GM12875 (cell line): ENCODE measurements at regions not wholly inside any gene's neighbourhood (a gene's known extent, or its start where the extent isn't known, plus 50 kb on each side); places are given as distances from the start of the nearest gene placed in this dataset.

Experiments
- H3K4me3 ChIP-seq: one replicate; pipeline ENCODE4 v1.5.1; 2011; ENCODE audit warnings: low read depth, low read length, control low read depth
- CTCF ChIP-seq: IDR thresholded peaks from 2 replicates; pipeline ENCODE4 v1.5.1; 2011; ENCODE audit warnings: low read depth, mild to moderate bottlenecking, control low read depth, inconsistent platforms, low read length, moderate library complexity, borderline replicate concordance; ENCODE audit not compliant: insufficient read depth

GRCh38 chr17:77510133-77510796 is 369.5 kb downstream of the SEC14L1 start:
- H3K4me3 ChIP-seq: no peak overlapping the region
- no peak for TF ChIP-seq CTCF

- no peak overlapping the region for H3K4me3 ChIP-seq
- TF ChIP-seq CTCF: no peak
Observed at GRCh38 chr17:77511514-77512061, 370.8 kb downstream of the SEC14L1 start.

DNA sequence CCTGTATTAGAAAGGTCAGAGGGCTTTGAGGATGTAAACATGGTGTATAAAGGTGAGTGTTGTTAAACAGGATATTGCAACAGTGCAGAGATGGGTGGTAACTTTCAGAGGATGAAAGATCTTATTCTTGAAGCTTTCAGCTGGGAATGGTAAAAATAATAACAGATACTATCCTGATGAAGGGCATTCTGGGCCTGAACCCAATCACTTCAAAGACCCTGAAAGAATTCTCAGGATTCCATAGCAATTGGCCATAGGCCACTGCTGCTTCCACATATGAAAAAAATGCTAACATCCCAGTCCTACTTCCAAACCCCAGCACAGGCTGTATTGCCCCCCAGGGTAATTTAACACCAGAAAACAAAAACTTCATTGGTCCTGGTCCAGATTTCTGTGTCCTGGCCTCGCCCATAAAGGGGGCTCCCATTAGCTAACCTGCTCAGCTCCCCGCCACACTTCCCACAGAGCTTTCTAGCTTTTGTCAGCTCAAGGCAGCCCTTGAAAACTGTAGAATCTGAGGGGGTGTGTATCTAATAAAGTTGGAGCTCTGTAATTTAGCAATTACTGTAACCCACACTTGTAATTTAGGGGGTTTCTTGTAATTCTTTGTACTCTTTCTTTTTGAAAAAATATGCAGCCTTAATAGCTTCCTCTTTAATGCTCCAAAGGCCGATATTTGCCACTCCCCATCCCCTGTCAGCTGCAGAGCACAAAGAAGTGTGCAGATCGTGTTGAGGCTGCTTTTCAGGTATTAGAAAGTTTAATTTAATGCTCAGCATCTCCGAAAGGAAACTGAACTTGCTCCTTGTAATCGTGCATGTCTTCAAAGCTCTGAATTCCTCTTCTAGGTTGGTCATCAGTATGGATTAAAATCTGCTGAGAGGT is 371.5 kb downstream of the SEC14L1 start:
- H3K4me3 ChIP-seq: no peak overlapping the region
- TF ChIP-seq CTCF: no peak

DNA sequence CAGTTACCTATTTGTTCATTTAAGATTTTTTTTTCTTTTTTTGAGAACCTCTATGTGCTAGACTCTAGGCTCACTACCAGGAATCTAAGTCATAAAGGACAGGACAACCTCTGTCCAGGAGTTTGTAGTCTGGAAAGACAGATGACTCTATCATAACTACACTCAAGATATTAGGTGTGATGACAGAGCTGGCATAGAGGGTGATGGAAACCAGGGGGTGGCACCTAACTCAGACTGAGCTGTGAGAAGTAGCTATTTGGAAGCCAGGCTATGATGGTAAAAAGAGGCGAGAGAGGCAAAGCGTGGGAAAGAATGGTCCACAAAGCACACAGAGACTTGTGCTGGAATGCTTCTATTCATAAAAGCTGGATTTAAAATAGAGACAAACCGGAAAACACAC is 372.3 kb downstream of the SEC14L1 start:
- no peak for TF ChIP-seq CTCF

GRCh38 chr17:77515227-77515626 is 374.5 kb downstream of the SEC14L1 start:
- TF ChIP-seq CTCF: no peak
- H3K4me3 ChIP-seq: no peak overlapping the region

More for the DNA sequence above, 372.3 kb downstream of the SEC14L1 start:
- no peak overlapping the region for H3K4me3 ChIP-seq

DNA sequence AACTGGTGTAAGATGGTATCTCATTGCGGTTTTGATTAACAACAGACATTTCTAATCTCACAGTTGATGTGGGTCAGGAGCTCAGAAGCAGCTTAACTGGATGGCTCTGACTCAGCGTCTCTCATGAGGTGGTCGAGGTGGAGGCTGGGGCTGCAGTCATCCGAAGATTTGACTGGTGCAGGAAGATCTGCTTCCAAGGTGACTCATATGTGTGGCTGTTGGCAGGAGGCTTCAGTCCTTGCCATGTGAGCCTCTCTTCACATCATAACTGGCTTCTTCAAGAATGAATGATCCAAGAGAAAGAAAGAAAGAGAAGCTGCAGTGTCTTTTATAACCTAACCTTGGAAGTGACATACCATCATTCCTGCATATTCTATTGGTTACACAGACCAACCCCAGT is 376.1 kb downstream of the SEC14L1 start:
- H3K4me3 ChIP-seq: no peak overlapping the region
- TF ChIP-seq CTCF: no peak
